ENCODE measurements at regions not wholly inside any gene's neighbourhood (a gene's known extent, or its start where the extent isn't known, plus 50 kb on each side); places are given as distances from the start of the nearest gene placed in this dataset.

DNA sequence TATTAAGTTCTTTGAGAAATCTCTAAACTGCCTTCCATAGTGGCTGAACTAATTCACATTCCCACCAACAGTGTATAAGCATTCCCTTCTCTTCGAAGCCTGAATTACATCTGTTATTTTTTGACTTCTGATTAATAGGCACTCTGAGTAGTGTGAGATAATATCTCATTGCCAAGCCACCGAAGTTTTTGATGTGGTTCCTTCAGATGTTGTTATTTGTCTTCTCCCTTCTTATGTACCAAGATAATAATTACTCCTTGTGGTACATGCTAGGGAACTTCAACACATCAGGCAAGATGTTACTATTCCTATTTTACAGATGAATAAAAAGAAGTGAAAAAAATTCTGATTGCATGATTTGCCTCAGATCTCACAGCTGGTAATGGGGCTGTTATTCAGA, 70.9 kb downstream of the KCTD12 start:
- no peak for DNase-seq (ENCODE audit: insufficient read length, low spot score)
- TF ChIP-seq SPI1 (IDR thresholded peaks at IDR 0.05; ENCODE audit: low read depth, low read length) (no peak), TAF1 (IDR thresholded peaks at IDR 0.05; ENCODE audit: low read depth, low read length) (no peak), POLR2A (IDR thresholded peaks at IDR 0.05; ENCODE audit: low read depth, low read length) (no peak)
- FAIRE-seq = no peak

DNA sequence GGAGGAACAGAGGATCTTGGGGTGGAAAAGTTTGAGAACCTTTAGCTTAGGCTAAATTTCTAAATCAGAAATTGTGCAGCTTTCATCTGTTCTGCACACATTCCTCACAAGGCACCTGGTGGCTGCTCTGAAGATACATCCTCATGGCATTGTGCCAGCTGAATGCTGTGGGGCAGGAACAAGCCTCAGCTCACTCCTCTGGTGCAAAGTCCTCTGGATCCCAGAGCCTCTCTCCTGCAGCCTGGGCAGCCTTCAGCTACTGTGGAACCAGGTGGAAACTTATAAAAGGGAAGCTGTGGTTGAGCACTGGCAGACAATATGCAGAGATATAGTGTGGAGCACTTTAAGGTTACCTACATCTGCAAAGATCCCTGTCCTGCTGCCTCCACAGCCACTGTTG, 72.3 kb downstream of the KCTD12 start:
- FAIRE-seq (no peak), DNase-seq (ENCODE audit: insufficient read length, low spot score) (no peak)
- TF ChIP-seq PAX5 (IDR thresholded peaks at IDR 0.05; ENCODE audit: insufficient read depth, low read length, severe bottlenecking) = no peak
- no peak for TF ChIP-seq SPI1 (IDR thresholded peaks at IDR 0.05; ENCODE audit: low read depth, low read length)
- TF ChIP-seq TAF1 (IDR thresholded peaks at IDR 0.05; ENCODE audit: low read depth, low read length) = no peak
- TF ChIP-seq POU2F2 (IDR thresholded peaks at IDR 0.05; ENCODE audit: low read depth, low read length) = no peak
- no peak for TF ChIP-seq POLR2AphosphoS5 (IDR thresholded peaks at IDR 0.05; ENCODE audit: low read depth, low read length)
- TF ChIP-seq POLR2A (IDR thresholded peaks at IDR 0.05; ENCODE audit: low read depth, low read length) = no peak

DNA sequence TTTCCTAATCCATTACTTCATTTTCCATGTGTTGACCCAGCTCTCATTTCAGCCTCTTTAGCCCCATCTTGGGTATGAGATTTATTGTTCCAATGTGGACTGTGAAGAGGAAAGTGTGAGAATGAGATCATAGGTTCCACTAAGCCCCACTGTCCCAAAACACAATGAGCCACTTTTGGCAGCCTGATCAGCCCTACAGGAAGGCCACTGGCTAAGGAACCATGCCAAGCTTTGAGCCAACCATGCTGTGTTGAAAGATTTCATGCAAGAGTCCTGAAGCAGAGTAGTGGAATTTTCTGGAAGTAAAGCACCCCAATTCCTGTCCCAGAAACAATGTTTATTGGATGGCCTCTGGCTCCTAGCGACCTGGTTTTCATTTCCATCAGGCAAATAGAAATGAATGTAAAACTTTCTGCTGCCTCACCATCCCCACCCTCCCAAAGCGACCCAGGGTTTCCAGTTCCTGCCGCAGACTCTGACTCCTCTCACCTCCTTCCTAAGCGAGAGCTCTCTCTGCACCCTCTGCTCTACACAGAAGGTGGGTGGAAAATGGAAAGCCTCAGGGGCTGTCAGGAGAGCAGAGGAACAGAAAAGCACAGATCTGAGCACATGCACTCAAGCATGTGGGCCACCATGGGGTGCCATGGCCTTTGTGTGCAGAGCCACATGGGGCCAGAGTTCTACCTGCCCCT, 73.1 kb downstream of the KCTD12 start:
- FAIRE-seq (no peak), DNase-seq (ENCODE audit: insufficient read length, low spot score) (no peak)
- TF ChIP-seq POLR2A (IDR thresholded peaks at IDR 0.05; ENCODE audit: low read depth, low read length) = no peak
- no peak for TF ChIP-seq SPI1 (IDR thresholded peaks at IDR 0.05; ENCODE audit: low read depth, low read length)
- TF ChIP-seq TAF1 (IDR thresholded peaks at IDR 0.05; ENCODE audit: low read depth, low read length) = no peak
- no peak for TF ChIP-seq POU2F2 (IDR thresholded peaks at IDR 0.05; ENCODE audit: low read depth, low read length)
- TF ChIP-seq POLR2AphosphoS5 (IDR thresholded peaks at IDR 0.05; ENCODE audit: low read depth, low read length) = no peak
- no peak for TF ChIP-seq PAX5 (IDR thresholded peaks at IDR 0.05; ENCODE audit: insufficient read depth, low read length, severe bottlenecking)

DNA sequence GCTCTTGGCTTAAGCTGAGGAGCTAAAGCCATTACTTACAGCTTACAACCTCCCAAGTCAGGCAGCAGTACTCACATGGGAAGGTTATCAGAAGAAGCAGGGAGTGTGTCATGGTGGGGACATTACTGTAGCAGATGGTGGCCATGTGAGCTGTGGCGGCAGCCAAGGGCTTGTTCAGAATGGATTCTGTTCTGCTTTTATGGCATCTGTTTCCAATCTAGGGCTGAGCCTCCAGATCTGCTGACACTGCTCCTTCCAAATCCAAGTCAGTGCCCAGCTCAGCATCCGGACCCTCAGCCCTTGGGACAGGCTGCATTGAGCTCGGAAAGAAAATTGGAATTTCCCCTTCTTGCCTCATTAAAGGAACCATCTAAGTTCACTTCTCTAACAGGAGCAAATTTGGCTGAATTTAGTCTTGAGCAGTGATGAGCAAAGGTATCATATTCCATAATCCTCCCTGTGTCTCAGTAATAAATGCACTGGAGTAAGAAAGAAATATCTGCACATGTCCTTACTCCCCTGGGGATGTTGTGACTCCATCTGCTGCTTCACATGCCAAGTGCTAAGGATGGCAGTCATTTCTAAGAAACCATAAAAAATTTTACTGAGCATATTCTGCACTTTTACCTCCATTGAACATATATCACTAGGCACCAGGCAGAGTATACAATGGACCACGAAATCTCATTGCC, 73.9 kb downstream of the KCTD12 start:
- DNase-seq (ENCODE audit: insufficient read length, low spot score) = no peak
- no peak for FAIRE-seq
- TF ChIP-seq PAX5 (IDR thresholded peaks at IDR 0.05; ENCODE audit: insufficient read depth, low read length, severe bottlenecking) = no peak
- no peak for TF ChIP-seq POLR2AphosphoS5 (IDR thresholded peaks at IDR 0.05; ENCODE audit: low read depth, low read length)
- TF ChIP-seq POU2F2 (IDR thresholded peaks at IDR 0.05; ENCODE audit: low read depth, low read length) = no peak

DNA sequence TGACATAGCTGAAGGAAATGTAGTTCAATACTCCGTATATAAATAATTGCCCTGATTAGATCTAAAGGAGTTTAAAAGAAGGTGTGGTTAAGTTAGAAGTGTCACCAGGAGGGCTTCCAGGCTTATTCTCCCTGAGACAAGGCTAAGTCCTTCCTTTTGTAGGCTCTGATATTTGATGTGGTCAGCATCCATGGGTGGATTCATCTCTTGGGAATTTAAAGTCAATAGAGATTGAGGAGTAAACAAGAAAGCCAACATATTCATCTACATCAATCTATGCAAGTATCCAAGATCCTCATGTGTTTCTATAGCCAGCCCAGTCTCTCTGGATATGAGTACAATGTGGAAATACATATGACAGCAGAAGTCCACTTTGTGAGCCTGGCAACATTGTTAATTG, 76.8 kb downstream of the KCTD12 start:
- TF ChIP-seq POLR2A (IDR thresholded peaks at IDR 0.05; ENCODE audit: low read depth, low read length) = no peak
- TF ChIP-seq POLR2AphosphoS5 (IDR thresholded peaks at IDR 0.05; ENCODE audit: low read depth, low read length) = no peak
- no peak for TF ChIP-seq POU2F2 (IDR thresholded peaks at IDR 0.05; ENCODE audit: low read depth, low read length)
- TF ChIP-seq SPI1 (IDR thresholded peaks at IDR 0.05; ENCODE audit: low read depth, low read length) = no peak
- TF ChIP-seq TAF1 (IDR thresholded peaks at IDR 0.05; ENCODE audit: low read depth, low read length) = no peak
- TF ChIP-seq PAX5 (IDR thresholded peaks at IDR 0.05; ENCODE audit: insufficient read depth, low read length, severe bottlenecking) = no peak
- DNase-seq (ENCODE audit: insufficient read length, low spot score) = no peak
- FAIRE-seq = no peak

DNA sequence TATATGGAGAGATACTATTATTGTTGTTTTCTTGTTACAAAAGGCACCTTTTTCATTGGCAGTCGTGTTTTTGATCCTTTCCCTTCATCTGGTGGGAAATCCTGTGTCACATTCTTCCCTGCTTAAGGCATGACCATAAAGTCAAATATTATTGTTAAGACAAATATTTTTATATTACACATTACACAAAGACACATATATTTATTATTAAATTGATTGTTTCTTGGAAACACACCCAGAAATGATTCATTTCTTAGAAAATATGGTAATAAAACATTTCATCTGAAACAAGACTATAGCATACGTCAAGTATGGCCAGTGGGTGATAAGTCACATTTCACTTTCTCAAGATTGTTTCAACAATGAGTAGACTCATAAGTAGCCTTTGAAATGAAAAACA, 77.3 kb downstream of the KCTD12 start:
- no peak for FAIRE-seq
- no peak for TF ChIP-seq POU2F2 (IDR thresholded peaks at IDR 0.05; ENCODE audit: low read depth, low read length)
- no peak for DNase-seq (ENCODE audit: insufficient read length, low spot score)

DNA sequence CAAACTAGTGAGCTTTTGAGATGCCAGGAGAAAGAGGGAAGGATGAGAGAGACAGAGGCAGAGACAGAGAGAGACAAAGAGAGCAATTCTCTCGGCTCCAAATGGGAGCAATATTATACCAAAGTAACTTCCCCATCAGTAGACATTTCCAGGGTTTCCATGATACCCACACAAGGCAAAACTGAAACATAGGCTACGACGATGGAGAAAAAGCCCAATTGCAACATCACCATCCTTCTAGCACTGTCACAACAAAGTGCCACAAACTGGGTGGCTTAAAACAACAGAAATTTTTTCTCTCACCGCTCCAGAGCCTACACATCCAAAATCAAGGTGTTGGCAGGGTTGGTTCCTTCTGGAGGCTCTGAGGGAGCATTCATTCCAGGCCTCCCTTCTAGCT, 81.4 kb downstream of the KCTD12 start:
- no peak for TF ChIP-seq SPI1 (IDR thresholded peaks at IDR 0.05; ENCODE audit: low read depth, low read length)
- TF ChIP-seq POU2F2 (IDR thresholded peaks at IDR 0.05; ENCODE audit: low read depth, low read length) = no peak
- TF ChIP-seq PAX5 (IDR thresholded peaks at IDR 0.05; ENCODE audit: insufficient read depth, low read length, severe bottlenecking) = no peak
- TF ChIP-seq POLR2A (IDR thresholded peaks at IDR 0.05; ENCODE audit: low read depth, low read length) = no peak
- no peak for TF ChIP-seq POLR2AphosphoS5 (IDR thresholded peaks at IDR 0.05; ENCODE audit: low read depth, low read length)
- no peak for TF ChIP-seq TAF1 (IDR thresholded peaks at IDR 0.05; ENCODE audit: low read depth, low read length)
- FAIRE-seq (no peak), DNase-seq (ENCODE audit: insufficient read length, low spot score) (no peak)

DNA sequence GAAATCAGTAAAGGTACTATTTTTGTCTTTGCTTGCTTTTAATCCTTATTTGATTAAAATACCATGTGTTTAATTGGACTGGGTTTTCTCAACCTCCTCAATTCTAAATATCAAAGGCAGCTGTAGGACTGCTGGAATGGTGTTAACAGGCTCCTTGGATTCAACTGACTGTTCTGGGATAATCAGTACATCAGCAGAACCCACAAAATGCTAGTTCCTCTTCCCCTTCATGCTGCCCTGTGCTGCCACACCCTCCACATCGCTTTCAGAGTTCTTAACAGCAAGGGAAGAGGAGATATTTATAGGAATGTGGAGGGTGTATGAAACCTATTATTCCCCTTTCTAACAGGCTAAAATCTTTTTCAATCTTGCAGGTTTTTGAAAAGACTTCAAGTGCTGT, 82.4 kb downstream of the KCTD12 start:
- DNase-seq (ENCODE audit: insufficient read length, low spot score) = no peak
- FAIRE-seq = no peak
- TF ChIP-seq POLR2A (IDR thresholded peaks at IDR 0.05; ENCODE audit: low read depth, low read length) = no peak
- no peak for TF ChIP-seq TAF1 (IDR thresholded peaks at IDR 0.05; ENCODE audit: low read depth, low read length)
- TF ChIP-seq POLR2AphosphoS5 (IDR thresholded peaks at IDR 0.05; ENCODE audit: low read depth, low read length) = no peak
- no peak for TF ChIP-seq POU2F2 (IDR thresholded peaks at IDR 0.05; ENCODE audit: low read depth, low read length)
- TF ChIP-seq PAX5 (IDR thresholded peaks at IDR 0.05; ENCODE audit: insufficient read depth, low read length, severe bottlenecking) = no peak
- TF ChIP-seq SPI1 (IDR thresholded peaks at IDR 0.05; ENCODE audit: low read depth, low read length) = no peak

DNA sequence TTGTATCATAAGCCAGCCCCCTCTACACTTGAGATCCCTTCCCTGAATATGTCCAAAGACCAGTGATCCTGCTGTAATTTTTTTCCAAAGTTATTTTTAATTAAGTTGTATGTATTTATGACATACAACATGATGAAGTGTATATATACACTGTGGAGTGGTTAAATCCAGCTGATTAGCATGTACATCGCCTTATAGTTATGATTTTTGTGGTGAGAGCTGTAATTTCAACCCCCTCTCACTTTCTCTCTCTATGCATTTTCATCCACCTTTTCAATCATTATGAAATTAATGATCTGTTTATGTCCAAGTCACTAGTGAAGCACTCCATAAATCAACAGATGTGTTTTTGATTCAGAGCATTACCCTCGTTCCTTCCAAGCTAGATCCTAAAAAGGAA, 85.3 kb downstream of the KCTD12 start:
- FAIRE-seq (no peak), DNase-seq (ENCODE audit: insufficient read length, low spot score) (no peak)
- TF ChIP-seq SPI1 (IDR thresholded peaks at IDR 0.05; ENCODE audit: low read depth, low read length) (no peak), POU2F2 (IDR thresholded peaks at IDR 0.05; ENCODE audit: low read depth, low read length) (no peak), POLR2AphosphoS5 (IDR thresholded peaks at IDR 0.05; ENCODE audit: low read depth, low read length) (no peak), POLR2A (IDR thresholded peaks at IDR 0.05; ENCODE audit: low read depth, low read length) (no peak), PAX5 (IDR thresholded peaks at IDR 0.05; ENCODE audit: insufficient read depth, low read length, severe bottlenecking) (no peak), TAF1 (IDR thresholded peaks at IDR 0.05; ENCODE audit: low read depth, low read length) (no peak)

DNA sequence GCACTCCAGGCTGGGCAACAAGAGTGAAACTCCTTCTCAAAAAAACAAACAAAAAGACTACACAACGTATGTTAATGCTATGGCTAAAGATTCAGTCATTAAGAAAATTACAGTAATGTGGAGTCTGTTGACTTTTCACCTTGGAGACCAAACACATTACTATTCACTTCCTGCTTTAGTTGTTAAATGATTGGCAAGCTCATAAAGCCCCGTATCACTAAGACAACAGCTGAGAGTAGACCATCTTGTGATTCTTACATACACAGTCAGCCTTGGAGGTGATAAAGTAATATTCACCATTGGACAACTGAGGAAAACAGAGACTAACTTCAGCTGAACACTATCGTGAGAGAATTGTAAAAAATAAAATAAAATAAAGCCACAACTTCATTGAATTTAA, 86.5 kb downstream of the KCTD12 start:
- TF ChIP-seq POLR2A (IDR thresholded peaks at IDR 0.05; ENCODE audit: low read depth, low read length) = no peak
- TF ChIP-seq TAF1 (IDR thresholded peaks at IDR 0.05; ENCODE audit: low read depth, low read length) = no peak
- TF ChIP-seq SPI1 (IDR thresholded peaks at IDR 0.05; ENCODE audit: low read depth, low read length) = peak; percentile 42; the same call in 1 of the 2 replicates
- DNase-seq (ENCODE audit: insufficient read length, low spot score) = no peak
- FAIRE-seq = no peak
